K562 (cell line): ENCODE measurements at regions not wholly inside any gene's neighbourhood (a gene's known extent, or its start where the extent isn't known, plus 50 kb on each side); places are given as distances from the start of the nearest gene placed in this dataset.

Source experiments
- ATAC-seq: fragments of 200-7000 bp; cut with Tn5 transposase; 3 replicates; pipeline ENCODE4 v1.9.1; 2020; ENCODE audit warnings: moderate library complexity
- BruUV-seq: library from RNA; stranded (reverse); fragments of 400-500 nt; replicated peaks from 2 replicates; lab custom pipeline; 2021; lab: Mats Ljungman, UMichigan
- CTCF ChIA-PET: fragments of 300-600 bp; formaldehyde crosslinking; extraction: SDS; loops from one replicate; lab custom pipeline; 2021; ENCODE audit warnings: low intra/inter-chr PET ratio; lab: Yijun Ruan, JAX
- POLR2A ChIA-PET: fragments of 300-600, 350-650 bp; sonication (Branson Sonifier 250); formaldehyde crosslinking; extraction: SDS; loops from one replicate; lab custom pipeline; 2021; ENCODE audit warnings: antibody characterized with exemption, inconsistent platforms; lab: Yijun Ruan, JAX
- DNase-seq, 4 experiments: peaks; one replicate each; pipeline versions ENCODE4 v3.0.0 to v3.0.0-alpha.2; 2011 to 2018; ENCODE audit warnings: low spot score in 3 of 4, mixed read lengths in 3 of 4; ENCODE audit errors: extremely low read depth in 1 of 4
- FAIRE-seq: peaks from 2 replicates; lab custom pipeline; 2011; peaks lifted over from hg19 to GRCh38; lab: Jason Lieb, UNC
- H2AFZ ChIP-seq: 2 replicates; pipeline ENCODE4 v1.6.0; 2011; ENCODE audit warnings: low read depth, low read length, control low read depth, inconsistent platforms
- H3K27ac ChIP-seq: fragments of 200-600 bp; 3 replicates; pipeline ENCODE4 v1.8.0; 2011; ENCODE audit warnings: low read depth, mild to moderate bottlenecking, control low read depth, inconsistent platforms, low read length, moderate library complexity, mixed read lengths; ENCODE audit errors: extremely low read depth
- H3K27me3 ChIP-seq, 2 experiments: fragments of 300-600 bp in 1 of 2; 2 replicates in 1 of 2; 3 replicates in 1 of 2; pipeline versions ENCODE4 v1.6.0 to v1.8.0; 2011; ENCODE audit warnings: inconsistent platforms in 2 of 2, low read length in 2 of 2, mild to moderate bottlenecking in 1 of 2, mixed read lengths in 1 of 2, moderate library complexity in 1 of 2; ENCODE audit not compliant: control insufficient read depth in 2 of 2, insufficient read depth in 2 of 2
- H3K36me3 ChIP-seq: fragments of 300-600 bp; 3 replicates; pipeline ENCODE4 v1.8.0; 2011; ENCODE audit warnings: mild to moderate bottlenecking, low read length, inconsistent platforms; ENCODE audit not compliant: control insufficient read depth, insufficient read depth
- H3K4me1 ChIP-seq, 2 experiments: fragments of 200-600 bp in 1 of 2; replicated peaks in 1 of 2; 2 replicates in 1 of 2; 3 replicates in 1 of 2; pipeline versions ENCODE4 v1.5.1 to v1.8.0; 2011; ENCODE audit warnings: inconsistent platforms in 2 of 2, low read length in 2 of 2, mild to moderate bottlenecking in 1 of 2, mixed read lengths in 1 of 2, moderate library complexity in 1 of 2; ENCODE audit not compliant: control insufficient read depth in 2 of 2, insufficient read depth in 2 of 2
- H3K4me2 ChIP-seq: 2 replicates; pipeline ENCODE4 v1.6.1; 2011; ENCODE audit warnings: low read length, control low read depth, inconsistent platforms, mixed read lengths; ENCODE audit not compliant: insufficient read depth
- H3K4me3 ChIP-seq: fragments of 200-600 bp; sonication (generic), shearing (Covaris generic); 2 replicates; pipeline ENCODE4 v1.5.1; 2016; ENCODE audit warnings: control low read depth, inconsistent platforms
- H3K79me2 ChIP-seq: fragments of 200-600 bp; 3 replicates; pipeline ENCODE4 v1.8.0; 2011; ENCODE audit warnings: low read length, inconsistent platforms; ENCODE audit not compliant: control insufficient read depth, insufficient read depth
- H3K9ac ChIP-seq, 2 experiments: 2 replicates each; pipeline versions ENCODE4 v1.6.0 to v1.6.1; 2011; ENCODE audit warnings: low read depth in 2 of 2, low read length in 2 of 2, control low read depth in 1 of 2, inconsistent platforms in 1 of 2, mild to moderate bottlenecking in 1 of 2, mixed read lengths in 1 of 2; ENCODE audit not compliant: insufficient read depth in 1 of 2
- H3K9me1 ChIP-seq: one replicate; pipeline ENCODE4 v1.6.0; 2011; ENCODE audit warnings: inconsistent platforms, mild to moderate bottlenecking, low read length, moderate library complexity; ENCODE audit not compliant: control insufficient read depth, insufficient read depth
- H3K9me3 ChIP-seq: replicated peaks from 2 replicates; pipeline ENCODE4 v1.5.1; 2011; ENCODE audit warnings: low read depth, low read length, inconsistent platforms; ENCODE audit not compliant: control insufficient read depth, insufficient read depth
- H4K20me1 ChIP-seq: replicated peaks from 2 replicates; pipeline ENCODE4 v1.6.1; 2011; ENCODE audit warnings: low read length, inconsistent platforms, mixed read lengths; ENCODE audit not compliant: control insufficient read depth, insufficient read depth
- ELF2 ChIP-seq: fragments of 250-450 bp; sonication (Bioruptor Pico); IDR thresholded peaks from 2 replicates; pipeline ENCODE4 v1.5.0; 2021; ENCODE audit warnings: mild to moderate bottlenecking
- JUND ChIP-seq, 2 experiments: IDR thresholded peaks; 2 replicates in 1 of 2; 3 replicates in 1 of 2; pipeline ENCODE4 v1.6.1; 2011; ENCODE audit warnings: borderline replicate concordance in 2 of 2, low read depth in 2 of 2, low read length in 2 of 2, improper control_type of control experiment in 1 of 2, missing biosample characterization in 1 of 2, missing genetic modification characterization in 1 of 2, missing genetic modification reagents in 1 of 2
- NR2C1 ChIP-seq, 2 experiments: fragments of 450-650 bp; IDR thresholded peaks; 2 replicates each; pipeline ENCODE4 v1.6.1; 2017; ENCODE audit warnings: mild to moderate bottlenecking in 2 of 2, antibody characterized with exemption in 1 of 2, inconsistent platforms in 1 of 2, missing compliant biosample characterization in 1 of 2, missing genetic modification characterization in 1 of 2
- POLR2A ChIP-seq: fragments of 450-650 bp; conservative IDR thresholded peaks from 2 replicates; pipeline ENCODE4 v1.6.1; 2016
- PTTG1 ChIP-seq: fragments of 450-650 bp; IDR thresholded peaks from 2 replicates; pipeline ENCODE4 v1.6.1; 2016; ENCODE audit warnings: low read depth, mild to moderate bottlenecking, missing genetic modification characterization, missing compliant biosample characterization
- RBBP5 ChIP-seq: fragments of 200-600 bp; sonication (generic); IDR thresholded peaks from 2 replicates; pipeline ENCODE4 v1.6.1; 2012; ENCODE audit warnings: borderline replicate concordance, mild to moderate bottlenecking, low read length, control low read depth, inconsistent platforms; ENCODE audit not compliant: insufficient read depth, poor library complexity, severe bottlenecking
- SNRNP70 ChIP-seq: fragments of 200-400 bp; formaldehyde crosslinking; optimal IDR thresholded peaks from 2 replicates; pipeline ENCODE3; 2017; ENCODE audit warnings: low read depth, low read length
- ZBTB7A ChIP-seq: IDR thresholded peaks from 2 replicates; pipeline ENCODE4 v1.6.1; 2011; ENCODE audit warnings: low read depth, mild to moderate bottlenecking, low read length, moderate library complexity, borderline replicate concordance; ENCODE audit not compliant: control insufficient read depth
- ZNF146 ChIP-seq: IDR thresholded peaks from one replicate; pipeline ENCODE4 v1.6.1; 2018; ENCODE audit warnings: missing compliant biosample characterization; ENCODE audit not compliant: unreplicated experiment
- ZNF311 ChIP-seq: fragments of 250-450 bp; sonication (Bioruptor Pico); IDR thresholded peaks from 2 replicates; pipeline ENCODE4 v1.4.0; 2020; ENCODE audit warnings: mild to moderate bottlenecking, moderate library complexity
- WGBS: fragments of 100-300 bp; shearing (Covaris generic); methylation state at CpG from one replicate; pipeline ENCODE4 v1.1.6; 2016; ENCODE audit warnings: low coverage, mixed read lengths; ENCODE audit not compliant: insufficient coverage; ENCODE audit errors: missing lambda C conversion rate; 5-methylcytosine and 5-hydroxymethylcytosine counted together
- in situ Hi-C: fragments of 300-500 bp; cut with MboI; formaldehyde crosslinking; loops from 4 replicates; pipeline ENCODE4 v1.15.0; 2018; ENCODE audit warnings: inconsistent platforms, mixed read lengths
- intact Hi-C: fragments of 100-400 bp; cut with micrococcal nuclease; formaldehyde crosslinking; loops from 2 replicates; pipeline ENCODE4 v1.14.2; 2022
- TF ChIP-seq, protein P1 (sequence below): fragments of 450-650 bp; IDR thresholded peaks from 2 replicates; pipeline ENCODE4 v1.6.1; 2017; ENCODE audit warnings: antibody characterized with exemption
- TF ChIP-seq, protein P2 (sequence below): sonication (generic); formaldehyde crosslinking; IDR thresholded peaks from 2 replicates; pipeline ENCODE4 v1.8.0; 2023; ENCODE audit warnings: missing genetic modification reagents, mild to moderate bottlenecking, borderline replicate concordance

GRCh38 chr21:35478161-35479064, 429.3 kb upstream of the RUNX1 start:
- no peaks in the 10 kb centered on the region for H3K36me3 ChIP-seq
- ChIA-PET CTCF (no interaction called here), POLR2A (no interaction called here)
- intact Hi-C loops (no loop called here), in situ Hi-C loops (no loop called here)
- H3K9me1 ChIP-seq: no peaks in the 10 kb centered on the region
- ATAC-seq: no peak
- H4K20me1 ChIP-seq: no peaks in the 10 kb centered on the region
- H2AFZ ChIP-seq: no peak overlapping the region
- no peaks in the 10 kb centered on the region; the same call in 1 of the 2 replicates for H3K9me3 ChIP-seq
- H3K27me3 ChIP-seq: no peaks in the 10 kb centered on the region
- no peak overlapping the region for H3K4me3 ChIP-seq
- H3K4me2 ChIP-seq: no peak overlapping the region
- no peak overlapping the region for H3K9ac ChIP-seq
- WGBS: 59% methylated on average over 5 of the region's 5 CpGs
- DNase-seq: no peak
- FAIRE-seq: no peak
- peaks cover 4 to 52% of the 10 kb centered on the region in 2 experiments; a peak in 4 of 5 replicates for H3K4me1 ChIP-seq
- H3K27ac ChIP-seq: no peak overlapping the region
- no TSS peak for BruUV-seq
- no peaks in the 10 kb centered on the region for H3K79me2 ChIP-seq
- TF ChIP-seq SNRNP70 (no peak), ELF2 (CRISPR knock-in tag) (peak; percentile 42; the same call in 1 of the 2 replicates), NR2C1 (IDR thresholded peaks at IDR 0.05) (no peak), NR2C1 (tag; IDR thresholded peaks at IDR 0.05) (no peak), ZNF146 (CRISPR knock-in tag) (no peak), PTTG1 (tag) (no peak), ZBTB7A (no peak), ZNF311 (CRISPR knock-in tag) (0 out of 2 replicates have a peak, but pooled peaks have one; percentile 20), RBBP5 (no peak), JUND (IDR thresholded peaks at IDR 0.05; ENCODE audit: borderline replicate concordance, low read depth, low read length) (no peak), JUND (tag; IDR thresholded peaks at IDR 0.05; ENCODE audit: borderline replicate concordance, low read depth, low read length) (no peak), POLR2A (no peak)
- TF ChIP-seq, protein P1, sequence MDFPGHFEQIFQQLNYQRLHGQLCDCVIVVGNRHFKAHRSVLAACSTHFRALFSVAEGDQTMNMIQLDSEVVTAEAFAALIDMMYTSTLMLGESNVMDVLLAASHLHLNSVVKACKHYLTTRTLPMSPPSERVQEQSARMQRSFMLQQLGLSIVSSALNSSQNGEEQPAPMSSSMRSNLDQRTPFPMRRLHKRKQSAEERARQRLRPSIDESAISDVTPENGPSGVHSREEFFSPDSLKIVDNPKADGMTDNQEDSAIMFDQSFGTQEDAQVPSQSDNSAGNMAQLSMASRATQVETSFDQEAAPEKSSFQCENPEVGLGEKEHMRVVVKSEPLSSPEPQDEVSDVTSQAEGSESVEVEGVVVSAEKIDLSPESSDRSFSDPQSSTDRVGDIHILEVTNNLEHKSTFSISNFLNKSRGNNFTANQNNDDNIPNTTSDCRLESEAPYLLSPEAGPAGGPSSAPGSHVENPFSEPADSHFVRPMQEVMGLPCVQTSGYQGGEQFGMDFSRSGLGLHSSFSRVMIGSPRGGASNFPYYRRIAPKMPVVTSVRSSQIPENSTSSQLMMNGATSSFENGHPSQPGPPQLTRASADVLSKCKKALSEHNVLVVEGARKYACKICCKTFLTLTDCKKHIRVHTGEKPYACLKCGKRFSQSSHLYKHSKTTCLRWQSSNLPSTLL: no peak
- TF ChIP-seq, protein P2, sequence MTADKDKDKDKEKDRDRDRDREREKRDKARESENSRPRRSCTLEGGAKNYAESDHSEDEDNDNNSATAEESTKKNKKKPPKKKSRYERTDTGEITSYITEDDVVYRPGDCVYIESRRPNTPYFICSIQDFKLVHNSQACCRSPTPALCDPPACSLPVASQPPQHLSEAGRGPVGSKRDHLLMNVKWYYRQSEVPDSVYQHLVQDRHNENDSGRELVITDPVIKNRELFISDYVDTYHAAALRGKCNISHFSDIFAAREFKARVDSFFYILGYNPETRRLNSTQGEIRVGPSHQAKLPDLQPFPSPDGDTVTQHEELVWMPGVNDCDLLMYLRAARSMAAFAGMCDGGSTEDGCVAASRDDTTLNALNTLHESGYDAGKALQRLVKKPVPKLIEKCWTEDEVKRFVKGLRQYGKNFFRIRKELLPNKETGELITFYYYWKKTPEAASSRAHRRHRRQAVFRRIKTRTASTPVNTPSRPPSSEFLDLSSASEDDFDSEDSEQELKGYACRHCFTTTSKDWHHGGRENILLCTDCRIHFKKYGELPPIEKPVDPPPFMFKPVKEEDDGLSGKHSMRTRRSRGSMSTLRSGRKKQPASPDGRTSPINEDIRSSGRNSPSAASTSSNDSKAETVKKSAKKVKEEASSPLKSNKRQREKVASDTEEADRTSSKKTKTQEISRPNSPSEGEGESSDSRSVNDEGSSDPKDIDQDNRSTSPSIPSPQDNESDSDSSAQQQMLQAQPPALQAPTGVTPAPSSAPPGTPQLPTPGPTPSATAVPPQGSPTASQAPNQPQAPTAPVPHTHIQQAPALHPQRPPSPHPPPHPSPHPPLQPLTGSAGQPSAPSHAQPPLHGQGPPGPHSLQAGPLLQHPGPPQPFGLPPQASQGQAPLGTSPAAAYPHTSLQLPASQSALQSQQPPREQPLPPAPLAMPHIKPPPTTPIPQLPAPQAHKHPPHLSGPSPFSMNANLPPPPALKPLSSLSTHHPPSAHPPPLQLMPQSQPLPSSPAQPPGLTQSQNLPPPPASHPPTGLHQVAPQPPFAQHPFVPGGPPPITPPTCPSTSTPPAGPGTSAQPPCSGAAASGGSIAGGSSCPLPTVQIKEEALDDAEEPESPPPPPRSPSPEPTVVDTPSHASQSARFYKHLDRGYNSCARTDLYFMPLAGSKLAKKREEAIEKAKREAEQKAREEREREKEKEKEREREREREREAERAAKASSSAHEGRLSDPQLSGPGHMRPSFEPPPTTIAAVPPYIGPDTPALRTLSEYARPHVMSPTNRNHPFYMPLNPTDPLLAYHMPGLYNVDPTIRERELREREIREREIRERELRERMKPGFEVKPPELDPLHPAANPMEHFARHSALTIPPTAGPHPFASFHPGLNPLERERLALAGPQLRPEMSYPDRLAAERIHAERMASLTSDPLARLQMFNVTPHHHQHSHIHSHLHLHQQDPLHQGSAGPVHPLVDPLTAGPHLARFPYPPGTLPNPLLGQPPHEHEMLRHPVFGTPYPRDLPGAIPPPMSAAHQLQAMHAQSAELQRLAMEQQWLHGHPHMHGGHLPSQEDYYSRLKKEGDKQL (CRISPR knock-in tag): no peak
